ENCODE measurements at regions not wholly inside any gene's neighbourhood (a gene's known extent, or its start where the extent isn't known, plus 50 kb on each side); places are given as distances from the start of the nearest gene placed in this dataset.
"Not testable (repeated sequence)": the region's sequence is repeated elsewhere in the genome, so short reads cannot be mapped to it uniquely, and the experiment has no call there.

- DNase-seq (ENCODE audit: low read depth in 2 of 2), result no peak
Measured at GRCh38 chr3:174457758-174458157, 401.4 kb upstream of the NAALADL2 start.

- no peak for DNase-seq (ENCODE audit: low read depth in 2 of 2)
Measured at GRCh38 chr3:174460831-174461230, 398.3 kb upstream of the NAALADL2 start.

- DNase-seq (ENCODE audit: low read depth in 2 of 2), result no peak
Measured at GRCh38 chr3:174462916-174463315, 396.2 kb upstream of the NAALADL2 start.

GRCh38 chr3:174465177-174465576 is 394.0 kb upstream of the NAALADL2 start:
- no peak for DNase-seq (ENCODE audit: low read depth in 2 of 2)

GRCh38 chr3:174466471-174467054 is 392.6 kb upstream of the NAALADL2 start:
- no peak for DNase-seq (ENCODE audit: low read depth in 2 of 2)

- no peak for DNase-seq (ENCODE audit: low read depth in 2 of 2)
Measured at GRCh38 chr3:174477491-174477890, 381.6 kb upstream of the NAALADL2 start.

GRCh38 chr3:174480767-174481166 is 378.4 kb upstream of the NAALADL2 start:
- DNase-seq (ENCODE audit: low read depth in 2 of 2), result no peak

- DNase-seq (ENCODE audit: low read depth in 2 of 2), result no peak
Measured at GRCh38 chr3:174482541-174482940, 376.6 kb upstream of the NAALADL2 start.

- no peak for DNase-seq (ENCODE audit: low read depth in 2 of 2)
Measured at GRCh38 chr3:174483254-174483653, 375.9 kb upstream of the NAALADL2 start.

GRCh38 chr3:174483856-174484255 is 375.3 kb upstream of the NAALADL2 start:
- not testable (repeated sequence) for DNase-seq (ENCODE audit: low read depth in 2 of 2)

GRCh38 chr3:174488527-174488926 is 370.6 kb upstream of the NAALADL2 start:
- no peak for DNase-seq (ENCODE audit: low read depth in 2 of 2)

- DNase-seq (ENCODE audit: low read depth in 2 of 2), result no peak
Measured at GRCh38 chr3:174495311-174495710, 363.8 kb upstream of the NAALADL2 start.

- DNase-seq (ENCODE audit: low read depth in 2 of 2), result no peak
Measured at GRCh38 chr3:174495928-174496327, 363.2 kb upstream of the NAALADL2 start.

GRCh38 chr3:174498638-174499037 is 360.5 kb upstream of the NAALADL2 start:
- no peak for DNase-seq (ENCODE audit: low read depth in 2 of 2)

GRCh38 chr3:174505266-174505665 is 353.9 kb upstream of the NAALADL2 start:
- no peak for DNase-seq (ENCODE audit: low read depth in 2 of 2)

GRCh38 chr3:174524203-174524602 is 334.9 kb upstream of the NAALADL2 start:
- DNase-seq (ENCODE audit: low read depth in 2 of 2), result no peak

- DNase-seq (ENCODE audit: low read depth in 2 of 2), result no peak
Measured at GRCh38 chr3:174529298-174529697, 329.8 kb upstream of the NAALADL2 start.

GRCh38 chr3:174531262-174531982 is 327.7 kb upstream of the NAALADL2 start:
- no peak for DNase-seq (ENCODE audit: low read depth in 2 of 2)

- no peak for DNase-seq (ENCODE audit: low read depth in 2 of 2)
Measured at GRCh38 chr3:174532216-174532615, 326.9 kb upstream of the NAALADL2 start.

GRCh38 chr3:174532776-174533175 is 326.4 kb upstream of the NAALADL2 start:
- DNase-seq (ENCODE audit: low read depth in 2 of 2), result no peak

- DNase-seq (ENCODE audit: low read depth in 2 of 2), result no peak
Measured at GRCh38 chr3:174533286-174533685, 325.8 kb upstream of the NAALADL2 start.

GRCh38 chr3:174536319-174536718 is 322.8 kb upstream of the NAALADL2 start:
- DNase-seq (ENCODE audit: low read depth in 2 of 2), result no peak

- DNase-seq (ENCODE audit: low read depth in 2 of 2), result no peak
Measured at GRCh38 chr3:174538151-174538550, 321.0 kb upstream of the NAALADL2 start.

Measured in activated CD4-positive, alpha-beta T cell treated with anti-CD3 and anti-CD28 coated beads for 24 hours (primary cell).